ENCODE measurements at regions not wholly inside any gene's neighbourhood (a gene's known extent, or its start where the extent isn't known, plus 50 kb on each side); places are given as distances from the start of the nearest gene placed in this dataset.
"Not testable (repeated sequence)": the region's sequence is repeated elsewhere in the genome, so short reads cannot be mapped to it uniquely, and the experiment has no call there.

- no peaks in the 10 kb centered on the region for H3K9me3 ChIP-seq (ENCODE audit: control insufficient read depth in 1 of 2, low read length in 2 of 2)
- H3K36me3 ChIP-seq (ENCODE audit: control insufficient read depth in 1 of 2, insufficient read depth in 2 of 2, low read length in 2 of 2) = no peaks in the 10 kb centered on the region
- no peaks in the 10 kb centered on the region for H3K27me3 ChIP-seq (ENCODE audit: low read depth, low read length)
- no peak overlapping the region for H3K27ac ChIP-seq (ENCODE audit: low read length)
- H3K4me1 ChIP-seq (ENCODE audit: control insufficient read depth in 1 of 2, insufficient read depth in 2 of 2, low read length in 2 of 2) = peaks cover 0 to 7% of the 10 kb centered on the region in 2 donors
- no peak overlapping the region for H3K4me3 ChIP-seq (ENCODE audit: low read depth in 1 of 2, low read length in 2 of 2)
These were observed 140.0 kb upstream of the ATXN1 start for GRCh38 chr6:16901306-16901705.

GRCh38 chr6:16898640-16899396 is 137.6 kb upstream of the ATXN1 start:
- no peak overlapping the region for H3K27ac ChIP-seq (ENCODE audit: low read length)
- H3K4me3 ChIP-seq (ENCODE audit: low read depth in 1 of 2, low read length in 2 of 2) = no peak overlapping the region
- H3K36me3 ChIP-seq (ENCODE audit: control insufficient read depth in 1 of 2, insufficient read depth in 2 of 2, low read length in 2 of 2) = no peaks in the 10 kb centered on the region
- H3K27me3 ChIP-seq (ENCODE audit: low read depth, low read length) = no peaks in the 10 kb centered on the region
- H3K4me1 ChIP-seq (ENCODE audit: control insufficient read depth in 1 of 2, insufficient read depth in 2 of 2, low read length in 2 of 2) = peaks cover 0 to 7% of the 10 kb centered on the region in 2 donors
- H3K9me3 ChIP-seq (ENCODE audit: control insufficient read depth in 1 of 2, low read length in 2 of 2) = no peaks in the 10 kb centered on the region

- no peaks in the 10 kb centered on the region for H3K27me3 ChIP-seq (ENCODE audit: low read depth, low read length)
- H3K4me1 ChIP-seq (ENCODE audit: control insufficient read depth in 1 of 2, insufficient read depth in 2 of 2, low read length in 2 of 2) = peaks cover 0 to 7% of the 10 kb centered on the region in 2 donors
- no peaks in the 10 kb centered on the region for H3K36me3 ChIP-seq (ENCODE audit: control insufficient read depth in 1 of 2, insufficient read depth in 2 of 2, low read length in 2 of 2)
These were observed 136.4 kb upstream of the ATXN1 start for GRCh38 chr6:16897669-16898068.

GRCh38 chr6:16894301-16894700 is 133.0 kb upstream of the ATXN1 start:
- Histone ChIP-seq H3K9me3 (ENCODE audit: control insufficient read depth in 1 of 2, low read length in 2 of 2) (no peaks in the 10 kb centered on the region), H3K4me1 (ENCODE audit: control insufficient read depth in 1 of 2, insufficient read depth in 2 of 2, low read length in 2 of 2) (no peaks in the 10 kb centered on the region), H3K4me3 (ENCODE audit: low read depth in 1 of 2, low read length in 2 of 2) (no peak overlapping the region), H3K27ac (ENCODE audit: low read length) (no peak overlapping the region), H3K36me3 (ENCODE audit: control insufficient read depth in 1 of 2, insufficient read depth in 2 of 2, low read length in 2 of 2) (no peaks in the 10 kb centered on the region), H3K27me3 (ENCODE audit: low read depth, low read length) (no peaks in the 10 kb centered on the region)

More at GRCh38 chr6:16897669-16898068, 136.4 kb upstream of the ATXN1 start:
- no peak overlapping the region for H3K27ac ChIP-seq (ENCODE audit: low read length)
- no peak overlapping the region for H3K4me3 ChIP-seq (ENCODE audit: low read depth in 1 of 2, low read length in 2 of 2)
- H3K9me3 ChIP-seq (ENCODE audit: control insufficient read depth in 1 of 2, low read length in 2 of 2) = no peaks in the 10 kb centered on the region

- not testable (repeated sequence) for H3K4me1 ChIP-seq (ENCODE audit: control insufficient read depth in 1 of 2, insufficient read depth in 2 of 2, low read length in 2 of 2); H3K9me3 ChIP-seq (ENCODE audit: control insufficient read depth in 1 of 2, low read length in 2 of 2); H3K4me3 ChIP-seq (ENCODE audit: low read depth in 1 of 2, low read length in 2 of 2); H3K27ac ChIP-seq (ENCODE audit: low read length); H3K36me3 ChIP-seq (ENCODE audit: control insufficient read depth in 1 of 2, insufficient read depth in 2 of 2, low read length in 2 of 2); H3K27me3 ChIP-seq (ENCODE audit: low read depth, low read length)
These were observed 129.8 kb upstream of the ATXN1 start for GRCh38 chr6:16891110-16891509.

- H3K27ac ChIP-seq (ENCODE audit: low read length) = no peak overlapping the region
These were observed 124.3 kb upstream of the ATXN1 start for GRCh38 chr6:16885411-16886160.

GRCh38 chr6:16884526-16884925 is 123.3 kb upstream of the ATXN1 start:
- Histone ChIP-seq H3K36me3 (ENCODE audit: control insufficient read depth in 1 of 2, insufficient read depth in 2 of 2, low read length in 2 of 2) (no peaks in the 10 kb centered on the region), H3K27me3 (ENCODE audit: low read depth, low read length) (no peaks in the 10 kb centered on the region), H3K4me1 (ENCODE audit: control insufficient read depth in 1 of 2, insufficient read depth in 2 of 2, low read length in 2 of 2) (no peaks in the 10 kb centered on the region), H3K9me3 (ENCODE audit: control insufficient read depth in 1 of 2, low read length in 2 of 2) (no peaks in the 10 kb centered on the region), H3K27ac (ENCODE audit: low read length) (no peak overlapping the region), H3K4me3 (ENCODE audit: low read depth in 1 of 2, low read length in 2 of 2) (no peak overlapping the region)

More at GRCh38 chr6:16885411-16886160, 124.3 kb upstream of the ATXN1 start:
- Histone ChIP-seq H3K4me1 (ENCODE audit: control insufficient read depth in 1 of 2, insufficient read depth in 2 of 2, low read length in 2 of 2) (no peaks in the 10 kb centered on the region), H3K4me3 (ENCODE audit: low read depth in 1 of 2, low read length in 2 of 2) (no peak overlapping the region), H3K36me3 (ENCODE audit: control insufficient read depth in 1 of 2, insufficient read depth in 2 of 2, low read length in 2 of 2) (no peaks in the 10 kb centered on the region), H3K27me3 (ENCODE audit: low read depth, low read length) (no peaks in the 10 kb centered on the region), H3K9me3 (ENCODE audit: control insufficient read depth in 1 of 2, low read length in 2 of 2) (no peaks in the 10 kb centered on the region)

- Histone ChIP-seq H3K4me1 (ENCODE audit: control insufficient read depth in 1 of 2, insufficient read depth in 2 of 2, low read length in 2 of 2) (no peaks in the 10 kb centered on the region), H3K9me3 (ENCODE audit: control insufficient read depth in 1 of 2, low read length in 2 of 2) (no peaks in the 10 kb centered on the region), H3K27me3 (ENCODE audit: low read depth, low read length) (no peaks in the 10 kb centered on the region), H3K4me3 (ENCODE audit: low read depth in 1 of 2, low read length in 2 of 2) (no peak overlapping the region), H3K27ac (ENCODE audit: low read length) (no peak overlapping the region), H3K36me3 (ENCODE audit: control insufficient read depth in 1 of 2, insufficient read depth in 2 of 2, low read length in 2 of 2) (no peaks in the 10 kb centered on the region)
These were observed 122.2 kb upstream of the ATXN1 start for GRCh38 chr6:16883414-16883813.

- no peaks in the 10 kb centered on the region for H3K36me3 ChIP-seq (ENCODE audit: control insufficient read depth in 1 of 2, insufficient read depth in 2 of 2, low read length in 2 of 2)
- H3K4me3 ChIP-seq (ENCODE audit: low read depth in 1 of 2, low read length in 2 of 2) = no peak overlapping the region
- H3K27ac ChIP-seq (ENCODE audit: low read length) = no peak overlapping the region
- H3K9me3 ChIP-seq (ENCODE audit: control insufficient read depth in 1 of 2, low read length in 2 of 2) = peaks cover 0 to 6% of the 10 kb centered on the region in 2 donors
- H3K4me1 ChIP-seq (ENCODE audit: control insufficient read depth in 1 of 2, insufficient read depth in 2 of 2, low read length in 2 of 2) = no peaks in the 10 kb centered on the region
- no peaks in the 10 kb centered on the region for H3K27me3 ChIP-seq (ENCODE audit: low read depth, low read length)
These were observed 121.0 kb upstream of the ATXN1 start for GRCh38 chr6:16882230-16882629.

GRCh38 chr6:16876852-16877251 is 115.6 kb upstream of the ATXN1 start:
- not testable (repeated sequence) for H3K4me1 ChIP-seq (ENCODE audit: control insufficient read depth in 1 of 2, insufficient read depth in 2 of 2, low read length in 2 of 2); H3K4me3 ChIP-seq (ENCODE audit: low read depth in 1 of 2, low read length in 2 of 2); H3K36me3 ChIP-seq (ENCODE audit: control insufficient read depth in 1 of 2, insufficient read depth in 2 of 2, low read length in 2 of 2); H3K27me3 ChIP-seq (ENCODE audit: low read depth, low read length); H3K9me3 ChIP-seq (ENCODE audit: control insufficient read depth in 1 of 2, low read length in 2 of 2); H3K27ac ChIP-seq (ENCODE audit: low read length)

GRCh38 chr6:16876201-16876600 is 114.9 kb upstream of the ATXN1 start:
- Histone ChIP-seq H3K9me3 (ENCODE audit: control insufficient read depth in 1 of 2, low read length in 2 of 2) (peaks cover 0 to 6% of the 10 kb centered on the region in 2 donors), H3K27ac (ENCODE audit: low read length) (no peak overlapping the region), H3K4me1 (ENCODE audit: control insufficient read depth in 1 of 2, insufficient read depth in 2 of 2, low read length in 2 of 2) (no peaks in the 10 kb centered on the region), H3K27me3 (ENCODE audit: low read depth, low read length) (no peaks in the 10 kb centered on the region), H3K36me3 (ENCODE audit: control insufficient read depth in 1 of 2, insufficient read depth in 2 of 2, low read length in 2 of 2) (no peaks in the 10 kb centered on the region), H3K4me3 (ENCODE audit: low read depth in 1 of 2, low read length in 2 of 2) (no peak overlapping the region)

All from muscle layer of duodenum (tissue), 2 donors.